ENCODE measurements at regions not wholly inside any gene's neighbourhood (a gene's known extent, or its start where the extent isn't known, plus 50 kb on each side); places are given as distances from the start of the nearest gene placed in this dataset.

GRCh38 chr2:235146871-235147565 lies 195.2 kb downstream of the SH3BP4 start (continued):
- no peak for TF ChIP-seq HIC1 (tag by site-specific recombination; IDR thresholded peaks at IDR 0.05)

- Histone ChIP-seq H3K4me3 (ENCODE audit: low read depth, low read length) (no peak overlapping the region), H3K4me1 (ENCODE audit: control insufficient read depth, insufficient read depth, low read length) (no peaks in the 10 kb centered on the region), H3K9me3 (ENCODE audit: control insufficient read depth, insufficient read depth, low read depth, low read length) (no peaks in the 10 kb centered on the region), H3K27ac (ENCODE audit: extremely low read depth, low read depth, low read length) (no peak overlapping the region), H3K36me3 (ENCODE audit: control insufficient read depth in 2 of 2, insufficient read depth in 1 of 2, low read length in 2 of 2) (no peaks in the 10 kb centered on the region)
- ChIA-PET CTCF (interaction anchor here (0.7 kb wide), 1 partner anchor 143 kb away, joined by 3 read pairs; no protein-coding TSS in a partner anchor), POLR2A (no interaction called here)
- TF ChIP-seq PRDM10 (tag by site-specific recombination; IDR thresholded peaks at IDR 0.05) (no peak), ZNF121 (tag by site-specific recombination; IDR thresholded peaks at IDR 0.05) (no peak), EGR2 (tag by site-specific recombination; IDR thresholded peaks at IDR 0.05; ENCODE audit: low read depth) (no peak), MEIS1 (CRISPR knock-in tag; IDR thresholded peaks at IDR 0.05; ENCODE audit: borderline replicate concordance) (no peak), PRDM2 (tag by site-specific recombination; IDR thresholded peaks at IDR 0.05; ENCODE audit: borderline replicate concordance) (no peak), ZBTB49 (tag by site-specific recombination; IDR thresholded peaks at IDR 0.05; ENCODE audit: low read depth) (no peak), ZNF501 (tag by site-specific recombination; IDR thresholded peaks at IDR 0.05) (no peak), YY1 (tag by site-specific recombination; IDR thresholded peaks at IDR 0.05) (no peak), ZNF146 (tag by site-specific recombination; IDR thresholded peaks at IDR 0.05) (no peak), ELK4 (IDR thresholded peaks at IDR 0.05; ENCODE audit: borderline replicate concordance, low read depth, low read length) (no peak), ZNF280D (tag by site-specific recombination; IDR thresholded peaks at IDR 0.05) (no peak), ZNF626 (tag by site-specific recombination; IDR thresholded peaks at IDR 0.05) (no peak)
These were observed 196.7 kb downstream of the SH3BP4 start for GRCh38 chr2:235148201-235149170.

Measured in HEK293 (cell line).